Neural crest cell (in vitro differentiated cells): ENCODE measurements at regions not wholly inside any gene's neighbourhood (a gene's known extent, or its start where the extent isn't known, plus 50 kb on each side); places are given as distances from the start of the nearest gene placed in this dataset.

Source experiments
- DNase-seq: peaks from one replicate; pipeline ENCODE4 v3.0.0; 2021; ENCODE audit warnings: low read depth, mixed read lengths, low spot score
- H3K27ac Mint-ChIP-seq: one replicate; pipeline ENCODE4 v1.8.0; 2021; ENCODE audit warnings: mild to moderate bottlenecking, mixed read lengths; ENCODE audit not compliant: unreplicated experiment
- H3K27me3 Mint-ChIP-seq: 2 replicates; pipeline ENCODE4 v1.8.0; 2021; ENCODE audit warnings: low read depth, mild to moderate bottlenecking, mixed read lengths
- H3K36me3 Mint-ChIP-seq: 2 replicates; pipeline ENCODE4 v1.8.0; 2021; ENCODE audit warnings: low read depth, mild to moderate bottlenecking, mixed read lengths
- H3K4me1 Mint-ChIP-seq: 2 replicates; pipeline ENCODE4 v1.8.0; 2021; ENCODE audit warnings: mixed read lengths
- H3K4me3 Mint-ChIP-seq: one replicate; pipeline ENCODE4 v1.8.0; 2021; ENCODE audit warnings: mild to moderate bottlenecking, mixed read lengths
- H3K9me3 Mint-ChIP-seq: 2 replicates; pipeline ENCODE4 v1.8.0; 2021; ENCODE audit warnings: mixed read lengths
- CTCF ChIP-seq: fragments of 200-600 bp; sonication (generic); conservative IDR thresholded peaks from 2 replicates; pipeline ENCODE4 v1.5.0; 2021; ENCODE audit warnings: antibody characterized with exemption, mild to moderate bottlenecking

DNA sequence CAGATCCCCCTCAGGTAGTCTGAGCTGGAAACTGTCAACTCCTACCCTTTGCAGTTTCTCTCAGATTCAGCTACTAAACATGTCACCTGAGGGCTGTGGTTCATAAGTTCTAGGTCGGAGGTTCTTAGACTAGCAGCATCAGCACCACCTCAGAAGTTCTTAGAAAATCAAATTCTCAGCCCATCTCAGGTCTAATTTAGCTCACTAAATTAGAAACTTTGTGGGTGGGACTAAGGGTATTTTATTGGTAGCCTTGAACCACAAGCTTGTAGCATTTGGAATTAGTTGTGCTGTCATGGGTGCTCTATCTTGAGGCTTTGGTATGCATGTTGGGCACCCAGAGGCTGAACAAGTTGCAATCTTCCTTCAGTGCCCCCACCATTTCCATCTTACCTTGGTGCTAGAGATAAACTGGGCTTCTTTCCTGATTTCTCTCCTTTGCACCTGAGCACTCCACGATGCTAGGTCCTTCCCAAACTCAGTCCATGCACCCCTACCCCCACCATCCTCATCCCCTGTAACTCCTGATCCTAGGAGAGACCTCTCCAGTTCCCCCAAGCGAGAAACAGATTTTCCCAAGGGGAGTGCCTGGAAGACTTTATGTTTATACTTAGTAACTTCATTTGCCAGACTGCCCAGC lies 54.2 kb downstream of the S1PR1 start:
- H3K27ac Mint-ChIP-seq, result no peak overlapping the region
- TF ChIP-seq CTCF, result no peak
- H3K4me3 Mint-ChIP-seq, result no peak overlapping the region
- DNase-seq, result no peak
- peaks cover 25% of the 10 kb centered on the region for H3K4me1 Mint-ChIP-seq
- H3K27me3 Mint-ChIP-seq, result no peaks in the 10 kb centered on the region
- no peaks in the 10 kb centered on the region for H3K36me3 Mint-ChIP-seq
- H3K9me3 Mint-ChIP-seq, result no peaks in the 10 kb centered on the region

GRCh38 chr1:101291562-101292380 lies 55.0 kb downstream of the S1PR1 start:
- Mint-ChIP-seq H3K4me1 (peaks cover 17% of the 10 kb centered on the region), H3K4me3 (no peak overlapping the region), H3K27ac (no peak overlapping the region), H3K9me3 (no peaks in the 10 kb centered on the region), H3K36me3 (no peaks in the 10 kb centered on the region), H3K27me3 (no peaks in the 10 kb centered on the region)
- no peak for TF ChIP-seq CTCF
- DNase-seq, result no peak

GRCh38 chr1:101293461-101294051 lies 56.7 kb downstream of the S1PR1 start:
- no peak for DNase-seq
- Mint-ChIP-seq H3K27me3 (no peaks in the 10 kb centered on the region), H3K4me3 (no peak overlapping the region), H3K9me3 (no peaks in the 10 kb centered on the region), H3K4me1 (peaks cover 10% of the 10 kb centered on the region), H3K27ac (no peak overlapping the region), H3K36me3 (no peaks in the 10 kb centered on the region)
- TF ChIP-seq CTCF, result no peak

GRCh38 chr1:101295209-101295608 lies 58.4 kb downstream of the S1PR1 start:
- Mint-ChIP-seq H3K36me3 (no peaks in the 10 kb centered on the region), H3K4me1 (peaks cover 7% of the 10 kb centered on the region), H3K27me3 (no peaks in the 10 kb centered on the region), H3K9me3 (no peaks in the 10 kb centered on the region), H3K27ac (no peak overlapping the region), H3K4me3 (no peak overlapping the region)
- TF ChIP-seq CTCF, result no peak
- no peak for DNase-seq

GRCh38 chr1:101298663-101299062 lies 61.8 kb downstream of the S1PR1 start:
- Mint-ChIP-seq H3K9me3 (no peaks in the 10 kb centered on the region), H3K27ac (no peak overlapping the region), H3K36me3 (no peaks in the 10 kb centered on the region), H3K4me1 (peaks cover 8% of the 10 kb centered on the region), H3K27me3 (no peaks in the 10 kb centered on the region), H3K4me3 (no peak overlapping the region)
- no peak for TF ChIP-seq CTCF
- no peak for DNase-seq
